Naive B cell (primary cell): ENCODE measurements at regions not wholly inside any gene's neighbourhood (a gene's known extent, or its start where the extent isn't known, plus 50 kb on each side); places are given as distances from the start of the nearest gene placed in this dataset.

Experiments used
- ATAC-seq, 2 donors: fragments of 150-1000 bp; cut with Tn5 transposase; 2 replicates each; pipeline ENCODE4 v1.10.0; 2021; ENCODE audit warnings: low read depth in 2 of 2, mild to moderate bottlenecking in 2 of 2, moderate library complexity in 2 of 2
- DNase-seq: peaks from one replicate; pipeline ENCODE4 v3.0.0; 2022
- H3K27ac Mint-ChIP-seq, 6 donors: one replicate each; pipeline ENCODE4 v1.8.0; 2020 to 2022; ENCODE audit warnings: mild to moderate bottlenecking in 6 of 6, mixed read lengths in 6 of 6, moderate library complexity in 5 of 6, inconsistent platforms in 2 of 6
- H3K27me3 Mint-ChIP-seq, 3 donors: one replicate each; pipeline ENCODE4 v1.8.0; 2021 to 2022; ENCODE audit warnings: mixed read lengths in 3 of 3, mild to moderate bottlenecking in 1 of 3
- H3K36me3 Mint-ChIP-seq, 2 donors: one replicate each; pipeline ENCODE4 v1.8.0; 2020 to 2022; ENCODE audit warnings: mixed read lengths in 2 of 2, inconsistent platforms in 1 of 2, mild to moderate bottlenecking in 1 of 2
- H3K4me1 Mint-ChIP-seq, 3 donors: one replicate each; pipeline ENCODE4 v1.8.0; 2020 to 2022; ENCODE audit warnings: mixed read lengths in 3 of 3, inconsistent platforms in 1 of 3, mild to moderate bottlenecking in 1 of 3, moderate library complexity in 1 of 3
- H3K4me3 Mint-ChIP-seq, 8 donors: one replicate each; pipeline ENCODE4 v1.8.0; 2020 to 2022; ENCODE audit warnings: mild to moderate bottlenecking in 8 of 8, mixed read lengths in 8 of 8, moderate library complexity in 8 of 8, inconsistent platforms in 2 of 8
- H3K9me3 Mint-ChIP-seq, 7 donors: one replicate each; pipeline ENCODE4 v1.8.0; 2020 to 2022; ENCODE audit warnings: mixed read lengths in 7 of 7, mild to moderate bottlenecking in 5 of 7, inconsistent platforms in 2 of 7, moderate library complexity in 1 of 7

DNA sequence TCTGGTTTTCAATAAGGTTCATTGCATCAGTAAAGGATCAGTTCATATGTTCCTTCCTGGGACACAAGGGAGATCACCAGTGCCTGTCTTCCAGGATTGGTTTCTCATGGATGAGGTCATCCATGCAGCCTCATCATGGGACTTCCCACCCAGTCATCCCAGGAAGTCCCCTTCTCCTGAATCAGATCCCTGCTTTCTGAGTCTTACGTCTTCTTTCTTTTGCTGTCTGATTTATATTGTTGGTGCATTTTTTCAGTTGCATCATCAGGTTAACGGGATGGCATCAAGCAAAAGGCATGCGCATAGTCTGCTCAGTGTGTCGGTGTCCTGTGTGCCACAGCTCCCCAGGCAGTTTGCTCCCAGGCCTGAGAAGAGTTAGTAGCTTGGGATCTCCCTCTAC is 105.9 kb downstream of the SOX11 start:
- Mint-ChIP-seq H3K36me3 (no peaks in the 10 kb centered on the region), H3K4me1 (no peaks in the 10 kb centered on the region), H3K27ac (no peak overlapping the region), H3K9me3 (peaks cover 2 to 11% (median 5%) of the 10 kb centered on the region in 7 donors), H3K27me3 (no peaks in the 10 kb centered on the region), H3K4me3 (no peak overlapping the region)
- ATAC-seq (no peak), DNase-seq (no peak)

DNA sequence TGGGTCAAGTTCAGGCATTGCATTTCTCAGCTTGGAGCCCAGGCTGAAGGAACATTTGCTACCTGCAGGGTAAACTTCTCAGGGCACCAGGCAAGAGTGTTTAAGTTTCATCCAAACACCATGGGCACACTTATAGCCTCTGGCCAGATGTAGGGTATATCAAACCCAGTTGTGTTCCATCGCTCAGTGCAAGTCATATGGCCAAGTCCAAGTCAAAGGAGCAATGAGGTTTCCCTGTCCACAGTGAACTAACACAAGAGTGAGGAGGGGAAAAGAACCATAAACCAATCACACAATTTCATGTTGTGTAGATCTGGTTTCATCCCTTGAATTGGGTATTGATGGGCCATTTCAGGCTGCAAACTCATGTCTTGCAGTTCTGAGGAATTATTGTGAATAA is 107.2 kb downstream of the SOX11 start:
- DNase-seq (no peak), ATAC-seq (no peak)
- H3K9me3 Mint-ChIP-seq: peaks cover 4 to 14% (median 7%) of the 10 kb centered on the region in 7 donors
- H3K27me3 Mint-ChIP-seq: no peaks in the 10 kb centered on the region
- no peaks in the 10 kb centered on the region for H3K4me1 Mint-ChIP-seq
- no peak overlapping the region for H3K27ac Mint-ChIP-seq
- H3K4me3 Mint-ChIP-seq: no peak overlapping the region
- no peaks in the 10 kb centered on the region for H3K36me3 Mint-ChIP-seq

DNA sequence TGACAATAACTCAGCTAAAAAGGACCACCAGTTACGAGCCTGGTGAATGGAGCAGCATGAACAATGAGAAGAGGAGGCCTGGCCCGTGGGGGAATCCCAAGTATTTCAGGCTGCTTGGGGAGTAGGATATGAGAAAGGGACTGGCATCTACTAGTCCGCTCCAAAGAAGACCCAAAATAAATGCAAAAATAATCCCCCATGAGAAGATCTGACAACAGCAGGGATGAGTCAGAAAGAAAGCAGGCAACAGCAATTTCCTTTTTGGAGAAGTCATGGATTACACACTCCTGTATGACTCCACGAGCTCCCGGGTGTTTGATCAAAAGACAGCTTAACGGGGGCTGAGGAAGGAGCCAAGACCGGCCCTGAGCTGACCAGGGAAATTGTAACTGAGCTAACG is 111.4 kb downstream of the SOX11 start:
- peaks cover 4 to 16% (median 9%) of the 10 kb centered on the region in 7 donors for H3K9me3 Mint-ChIP-seq
- no peak overlapping the region for H3K27ac Mint-ChIP-seq
- H3K4me3 Mint-ChIP-seq: no peak overlapping the region
- no peaks in the 10 kb centered on the region for H3K36me3 Mint-ChIP-seq
- H3K27me3 Mint-ChIP-seq: no peaks in the 10 kb centered on the region
- no peaks in the 10 kb centered on the region for H3K4me1 Mint-ChIP-seq
- ATAC-seq (no peak), DNase-seq (no peak)

DNA sequence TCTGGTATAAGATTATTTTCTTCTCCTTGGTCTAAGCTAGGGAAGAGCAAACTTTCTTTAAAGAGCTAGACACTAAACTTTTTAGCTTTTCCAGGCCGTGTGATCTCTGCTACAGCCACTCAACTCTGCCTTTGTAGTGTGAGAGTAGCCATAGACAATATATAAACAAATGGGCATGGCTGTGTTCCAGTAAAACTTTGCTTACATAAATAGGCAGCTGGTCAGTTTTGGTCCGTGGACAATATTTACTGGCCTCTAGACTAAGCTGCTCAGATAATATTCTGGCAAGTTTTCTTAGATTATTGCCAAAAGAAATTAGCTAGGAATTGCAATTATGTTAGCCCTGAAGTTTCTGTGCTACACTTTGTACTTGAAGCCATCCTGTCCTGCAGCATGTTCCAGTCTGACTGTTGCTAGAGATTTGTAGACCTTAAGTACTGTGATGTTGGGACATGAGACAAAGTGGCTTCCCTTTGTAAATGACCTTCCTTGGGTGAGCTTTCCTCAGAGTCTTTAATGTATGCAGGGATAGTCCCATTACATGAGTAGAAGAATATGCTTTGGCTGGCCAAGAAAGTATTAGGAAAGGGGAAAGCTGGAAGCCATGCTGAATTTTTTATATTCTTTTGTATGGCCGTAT is 126.9 kb downstream of the SOX11 start:
- Mint-ChIP-seq H3K9me3 (peaks cover 0 to 6% (median 0%) of the 10 kb centered on the region in 7 donors), H3K27me3 (no peaks in the 10 kb centered on the region), H3K27ac (no peak overlapping the region), H3K36me3 (no peaks in the 10 kb centered on the region), H3K4me3 (no peak overlapping the region), H3K4me1 (no peaks in the 10 kb centered on the region)
- DNase-seq (no peak), ATAC-seq (no peak)

DNA sequence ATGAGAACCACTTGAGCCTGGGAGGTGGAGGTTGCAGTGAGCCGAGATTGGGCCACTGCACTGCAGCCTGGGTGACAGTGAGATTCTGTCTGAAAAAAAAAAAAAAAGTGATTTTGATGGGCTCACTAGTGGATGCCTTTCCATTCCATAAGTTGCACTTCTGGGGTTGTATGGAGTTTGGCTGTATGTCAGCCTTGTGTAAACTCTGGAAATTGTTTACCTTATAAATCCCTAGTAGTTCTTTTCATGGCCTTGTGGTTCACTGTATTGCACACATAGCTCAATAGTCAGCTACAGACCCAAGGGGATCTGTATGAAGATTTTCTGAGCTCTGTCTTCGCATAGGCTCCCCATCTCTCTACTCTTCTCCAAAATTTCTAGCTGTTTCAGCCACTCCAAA is 131.9 kb downstream of the SOX11 start:
- ATAC-seq: no peak
- Mint-ChIP-seq H3K27me3 (peaks cover 0 to 5% (median 5%) of the 10 kb centered on the region in 3 donors), H3K36me3 (no peaks in the 10 kb centered on the region), H3K9me3 (peaks cover 0 to 17% (median 4%) of the 10 kb centered on the region in 7 donors), H3K4me1 (no peaks in the 10 kb centered on the region), H3K27ac (no peak overlapping the region), H3K4me3 (no peak overlapping the region)
- DNase-seq: no peak

DNA sequence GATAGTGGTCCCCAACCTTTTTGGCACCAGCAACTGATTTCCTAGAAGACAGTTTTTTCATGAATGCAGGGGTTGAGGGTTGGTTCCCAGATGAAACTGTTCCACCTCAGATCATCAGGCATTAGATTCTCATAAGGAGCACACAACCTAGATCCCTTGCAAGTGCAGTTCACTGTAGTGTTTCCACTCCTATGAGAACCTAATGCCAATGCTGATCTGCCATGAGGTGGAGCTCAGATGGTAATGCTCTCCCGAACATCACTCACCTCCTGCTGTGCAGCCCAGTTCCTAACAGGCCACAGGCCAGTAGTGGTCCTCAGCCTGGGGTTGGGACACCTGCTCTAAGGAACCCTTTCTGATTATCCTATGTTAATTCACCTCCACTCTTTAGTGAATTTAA is 133.5 kb downstream of the SOX11 start:
- DNase-seq (no peak), ATAC-seq (no peak)
- H3K36me3 Mint-ChIP-seq: no peaks in the 10 kb centered on the region
- no peak overlapping the region for H3K4me3 Mint-ChIP-seq
- H3K27ac Mint-ChIP-seq: no peak overlapping the region
- H3K27me3 Mint-ChIP-seq: peaks cover 0 to 10% (median 5%) of the 10 kb centered on the region in 3 donors
- H3K9me3 Mint-ChIP-seq: peaks cover 0 to 17% (median 4%) of the 10 kb centered on the region in 7 donors
- no peaks in the 10 kb centered on the region for H3K4me1 Mint-ChIP-seq

DNA sequence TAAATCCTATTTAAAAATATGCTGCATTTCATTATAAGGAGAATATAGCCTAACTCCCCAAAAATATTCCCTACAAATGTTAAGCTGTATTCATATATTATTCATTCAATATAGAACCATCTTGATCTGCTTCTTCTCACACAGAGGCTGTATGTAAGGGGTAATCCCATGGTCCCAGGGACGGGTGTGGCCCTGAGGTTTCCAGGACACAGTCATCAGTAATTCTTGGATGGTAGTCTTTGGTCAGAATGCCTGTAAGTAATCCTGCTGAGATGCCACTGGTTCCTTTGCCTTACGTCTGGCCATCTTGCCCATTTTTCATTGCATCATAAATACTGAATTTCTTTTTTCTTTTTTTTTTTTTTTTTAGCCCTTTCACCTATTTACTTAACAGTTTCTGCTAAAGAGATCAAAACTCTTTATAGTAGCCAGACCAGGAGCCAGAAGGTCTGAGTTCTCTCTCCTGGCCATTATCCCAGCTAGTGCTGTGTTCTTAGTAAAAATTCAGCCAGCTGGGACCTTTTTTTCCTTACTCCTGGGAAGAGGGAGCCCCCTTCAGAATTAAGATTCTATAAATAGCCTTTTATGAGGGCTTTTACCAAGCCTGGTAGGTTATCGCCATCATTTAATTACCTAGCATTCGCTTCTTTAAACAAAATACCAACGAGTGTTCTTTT is 134.9 kb downstream of the SOX11 start:
- DNase-seq (no peak), ATAC-seq (no peak)
- no peak overlapping the region for H3K27ac Mint-ChIP-seq
- no peaks in the 10 kb centered on the region for H3K36me3 Mint-ChIP-seq
- peaks cover 0 to 12% (median 5%) of the 10 kb centered on the region in 3 donors for H3K27me3 Mint-ChIP-seq
- H3K4me3 Mint-ChIP-seq: no peak overlapping the region
- H3K9me3 Mint-ChIP-seq: peaks cover 0 to 17% (median 4%) of the 10 kb centered on the region in 7 donors
- H3K4me1 Mint-ChIP-seq: no peaks in the 10 kb centered on the region

DNA sequence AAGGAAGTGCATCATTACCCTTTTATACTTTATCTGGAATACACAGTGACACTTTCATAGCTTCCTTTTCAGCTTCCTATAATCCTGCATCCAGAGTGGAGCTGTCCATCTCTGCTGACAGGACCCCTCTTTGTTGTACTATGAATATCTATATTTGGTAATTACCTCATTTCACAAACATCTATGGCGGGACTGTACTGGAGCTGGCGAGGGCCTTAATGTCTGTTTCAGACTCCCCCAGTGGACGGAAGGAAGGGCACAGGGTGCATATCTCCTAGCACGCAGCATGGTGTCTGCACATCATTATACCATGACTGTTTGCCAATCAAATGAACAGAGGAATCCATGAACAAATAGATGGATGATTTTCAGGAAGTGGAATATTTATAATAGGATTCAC is 142.3 kb downstream of the SOX11 start:
- Mint-ChIP-seq H3K27ac (no peak overlapping the region), H3K27me3 (peaks cover 0 to 10% (median 0%) of the 10 kb centered on the region in 3 donors), H3K4me1 (no peaks in the 10 kb centered on the region), H3K4me3 (no peak overlapping the region), H3K36me3 (no peaks in the 10 kb centered on the region), H3K9me3 (peaks cover 0 to 4% (median 0%) of the 10 kb centered on the region in 7 donors)
- no peak for ATAC-seq
- DNase-seq: no peak

DNA sequence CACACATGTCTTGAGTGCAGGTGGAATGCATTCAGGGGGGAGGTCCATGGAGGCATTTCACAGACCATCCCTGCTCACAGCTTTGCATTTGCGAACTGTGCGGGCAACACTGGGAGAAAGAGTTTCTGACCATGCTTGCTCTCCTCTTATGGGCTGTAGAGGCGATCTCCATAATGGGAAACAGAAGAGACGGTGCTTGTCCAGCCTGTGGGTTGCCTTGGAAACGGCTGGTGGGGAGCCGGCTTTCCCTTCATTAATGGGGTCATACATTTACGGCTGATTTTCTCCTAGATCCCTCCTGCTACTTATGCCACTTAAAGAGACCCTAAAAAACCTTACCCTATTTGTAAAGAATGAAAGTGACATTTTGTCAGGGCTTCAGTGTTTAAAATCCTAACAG is 147.4 kb downstream of the SOX11 start:
- Mint-ChIP-seq H3K27ac (no peak overlapping the region), H3K27me3 (no peaks in the 10 kb centered on the region), H3K4me3 (no peak overlapping the region), H3K36me3 (no peaks in the 10 kb centered on the region), H3K9me3 (peaks cover 0 to 10% (median 2%) of the 10 kb centered on the region in 7 donors), H3K4me1 (no peaks in the 10 kb centered on the region)
- DNase-seq: no peak
- no peak for ATAC-seq

DNA sequence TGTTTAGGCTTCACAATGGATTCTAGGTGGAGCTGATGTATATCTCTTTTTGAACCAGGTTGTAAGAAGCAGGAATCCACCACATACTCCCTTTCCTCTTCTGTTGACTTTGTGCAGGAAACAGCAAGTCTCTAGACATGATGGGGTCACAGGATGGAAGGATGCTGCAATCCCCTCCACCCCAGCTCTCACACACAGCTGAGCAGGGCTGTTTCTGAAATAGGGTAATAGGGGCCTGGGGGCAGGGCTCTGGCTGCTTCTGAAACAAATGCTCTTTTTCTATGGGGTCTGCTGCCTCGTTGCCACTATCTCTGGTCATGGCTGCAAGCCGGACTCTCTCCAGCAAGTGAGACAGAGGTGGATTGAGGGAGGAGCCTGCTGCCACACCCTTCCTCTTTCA is 148.9 kb downstream of the SOX11 start:
- no peak for ATAC-seq
- H3K4me3 Mint-ChIP-seq: no peak overlapping the region
- no peaks in the 10 kb centered on the region for H3K27me3 Mint-ChIP-seq
- H3K27ac Mint-ChIP-seq: no peak overlapping the region
- peaks cover 0 to 15% (median 2%) of the 10 kb centered on the region in 7 donors for H3K9me3 Mint-ChIP-seq
- H3K4me1 Mint-ChIP-seq: no peaks in the 10 kb centered on the region
- no peaks in the 10 kb centered on the region for H3K36me3 Mint-ChIP-seq
- no peak for DNase-seq

DNA sequence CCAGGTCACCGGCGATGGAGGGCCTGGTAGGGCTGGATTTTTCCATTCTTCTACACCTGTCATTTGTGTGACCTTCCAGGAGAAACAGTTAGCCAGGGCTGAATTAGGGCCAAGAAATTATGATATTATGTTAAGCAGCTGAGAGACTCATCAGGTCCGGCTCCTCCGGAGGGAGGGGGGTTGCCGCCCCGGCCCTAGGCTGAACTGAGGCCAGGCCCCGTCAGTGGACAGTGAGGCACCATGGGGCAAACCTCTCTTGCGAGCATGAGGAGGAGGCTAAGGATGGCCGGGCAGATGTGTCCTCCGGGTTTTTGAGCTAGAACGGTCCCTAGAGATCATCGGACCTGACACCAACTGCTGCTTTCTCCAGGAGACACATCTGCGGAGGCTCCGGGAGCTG is 150.1 kb downstream of the SOX11 start:
- Mint-ChIP-seq H3K27me3 (no peaks in the 10 kb centered on the region), H3K4me1 (no peaks in the 10 kb centered on the region), H3K9me3 (peaks cover 0 to 18% (median 2%) of the 10 kb centered on the region in 7 donors), H3K36me3 (no peaks in the 10 kb centered on the region), H3K4me3 (no peak overlapping the region), H3K27ac (no peak overlapping the region)
- DNase-seq: no peak
- no peak for ATAC-seq

DNA sequence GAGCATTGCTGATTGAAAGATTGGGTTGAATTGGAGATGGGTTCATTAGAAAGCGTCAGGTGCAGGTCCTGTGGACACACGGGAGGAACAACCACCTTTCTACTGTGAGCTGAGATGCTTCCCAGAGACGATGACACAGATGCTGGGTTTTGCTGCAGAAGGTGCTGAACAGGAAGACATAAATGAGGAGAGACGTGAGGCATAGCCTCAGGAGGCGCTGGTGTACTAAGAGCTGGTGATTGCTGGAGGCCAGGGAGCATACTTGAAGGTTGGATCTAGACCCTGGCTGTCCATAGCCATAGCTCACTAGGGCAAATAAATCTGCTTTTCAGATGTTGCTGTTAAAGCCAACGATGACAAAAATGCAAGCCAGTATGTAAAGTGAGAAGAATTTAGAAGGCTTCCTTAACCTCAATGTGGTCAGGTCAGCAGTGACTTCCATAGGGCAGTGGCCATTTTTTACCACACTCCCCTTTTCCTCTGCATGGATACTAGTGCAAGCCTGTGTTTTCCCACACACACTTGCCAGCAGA is 153.7 kb downstream of the SOX11 start:
- no peak for DNase-seq
- no peak for ATAC-seq
- Mint-ChIP-seq H3K9me3 (peaks cover 0 to 18% (median 2%) of the 10 kb centered on the region in 7 donors), H3K36me3 (no peaks in the 10 kb centered on the region), H3K27me3 (no peaks in the 10 kb centered on the region), H3K4me3 (no peak overlapping the region), H3K27ac (no peak overlapping the region), H3K4me1 (no peaks in the 10 kb centered on the region)

DNA sequence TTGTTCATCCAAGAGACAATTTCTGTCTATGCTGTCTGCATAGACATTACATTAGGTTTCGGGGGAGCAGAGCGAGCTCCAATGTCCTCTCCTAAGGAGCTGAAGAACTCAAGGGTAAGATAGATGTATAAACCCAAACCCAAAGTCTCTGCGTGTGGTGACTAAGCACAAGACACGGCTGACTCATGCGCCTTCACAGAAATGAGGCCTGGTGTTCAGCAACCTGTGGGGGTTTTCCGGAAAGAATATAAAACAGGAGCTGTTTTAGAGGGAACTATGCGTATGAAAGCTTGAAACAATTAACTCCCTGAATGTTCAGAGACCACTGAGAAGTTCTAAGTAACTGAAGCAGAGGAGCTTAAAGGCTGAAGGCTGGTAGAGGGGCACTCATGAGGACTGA is 154.7 kb downstream of the SOX11 start:
- no peak for DNase-seq
- Mint-ChIP-seq H3K27ac (no peak overlapping the region), H3K9me3 (peaks cover 0 to 13% (median 2%) of the 10 kb centered on the region in 7 donors), H3K27me3 (no peaks in the 10 kb centered on the region), H3K4me1 (no peaks in the 10 kb centered on the region), H3K36me3 (no peaks in the 10 kb centered on the region), H3K4me3 (no peak overlapping the region)
- no peak for ATAC-seq

DNA sequence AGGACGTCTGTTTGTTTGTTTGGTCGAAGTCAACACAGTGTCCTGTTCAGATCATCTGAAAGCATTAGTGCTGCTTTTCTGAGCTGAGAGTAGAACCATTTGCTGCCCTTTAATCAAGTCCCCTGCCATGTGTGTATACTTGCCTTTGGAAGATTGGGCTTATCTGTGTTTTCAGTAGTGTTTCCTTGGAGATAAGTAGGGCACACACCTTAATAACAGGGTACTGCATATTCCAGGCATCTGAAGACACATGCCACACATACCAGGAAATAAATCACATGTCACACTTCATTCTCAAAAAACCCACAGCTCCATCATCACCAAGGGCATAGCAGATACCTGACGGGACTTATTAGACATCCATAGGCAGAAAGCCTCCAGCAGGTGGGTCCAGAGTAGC is 157.4 kb downstream of the SOX11 start:
- Mint-ChIP-seq H3K36me3 (no peaks in the 10 kb centered on the region), H3K4me1 (no peaks in the 10 kb centered on the region), H3K27ac (no peak overlapping the region), H3K9me3 (peaks cover 0 to 13% (median 0%) of the 10 kb centered on the region in 7 donors), H3K27me3 (no peaks in the 10 kb centered on the region), H3K4me3 (no peak overlapping the region)
- ATAC-seq (no peak), DNase-seq (no peak)
